ENCODE measurements at regions not wholly inside any gene's neighbourhood (a gene's known extent, or its start where the extent isn't known, plus 50 kb on each side); places are given as distances from the start of the nearest gene placed in this dataset.

DNA sequence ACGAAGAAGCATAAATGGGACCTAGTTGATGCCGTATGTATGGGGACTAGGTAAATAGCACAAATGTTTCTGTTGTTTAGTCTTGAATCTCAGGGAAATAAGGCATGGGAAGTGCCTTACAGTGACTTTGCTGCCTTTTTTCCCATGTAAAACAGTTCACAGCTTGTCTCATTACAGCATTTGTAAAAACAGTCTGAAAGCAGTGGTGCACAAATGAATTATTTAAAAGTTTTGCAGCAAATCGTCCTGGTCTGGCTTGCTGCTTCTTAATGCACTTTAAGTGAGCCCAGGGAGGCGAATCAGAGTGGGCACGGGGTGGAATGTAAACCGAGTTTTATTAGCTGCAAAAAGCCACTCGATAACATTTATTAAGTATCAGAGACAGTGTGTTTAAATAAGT, 302.0 kb upstream of the ETAA1 start:
- DNase-seq, result no peak
- H3K9ac ChIP-seq (ENCODE audit: low read length), result no peak overlapping the region
- CTCF ChIA-PET, result no interaction called here
- H3K27ac ChIP-seq (ENCODE audit: low read length in 2 of 2), result no peak overlapping the region
- Mint-ChIP-seq H3K4me1 (no peaks in the 10 kb centered on the region), H3K9me3 (ENCODE audit: insufficient read depth) (no peaks in the 10 kb centered on the region), H3K27me3 (no peaks in the 10 kb centered on the region), H3K4me3 (no peak overlapping the region), H3K27ac (no peak overlapping the region)
- 76% methylated on average over 3 of the region's 7 CpGs for WGBS (ENCODE audit: insufficient coverage)
- no peaks in the 10 kb centered on the region for H3K36me3 ChIP-seq (replicated peaks in 1 of 2; ENCODE audit: control extremely low read depth in 1 of 2, control insufficient read depth in 1 of 2, extremely low read depth in 1 of 2, insufficient read depth in 2 of 2, low read length in 1 of 2)
- H3K9me3 ChIP-seq (ENCODE audit: control extremely low read depth in 1 of 3, control insufficient read depth in 2 of 3, insufficient read depth in 1 of 3, low read length in 2 of 3), result no peaks in the 10 kb centered on the region
- H2AFZ ChIP-seq (ENCODE audit: insufficient read depth, low read depth, low read length, poor library complexity, severe bottlenecking), result no peak overlapping the region
- ATAC-seq (ENCODE audit: low read depth), result no peak
- no peak overlapping the region for H3K4me2 ChIP-seq (replicated peaks; ENCODE audit: low read depth, low read length, poor library complexity, severe bottlenecking)
- no peaks in the 10 kb centered on the region for H3K4me1 ChIP-seq (ENCODE audit: control insufficient read depth in 2 of 2, insufficient read depth in 2 of 2, low read length in 2 of 2)
- TF ChIP-seq, protein P1, sequence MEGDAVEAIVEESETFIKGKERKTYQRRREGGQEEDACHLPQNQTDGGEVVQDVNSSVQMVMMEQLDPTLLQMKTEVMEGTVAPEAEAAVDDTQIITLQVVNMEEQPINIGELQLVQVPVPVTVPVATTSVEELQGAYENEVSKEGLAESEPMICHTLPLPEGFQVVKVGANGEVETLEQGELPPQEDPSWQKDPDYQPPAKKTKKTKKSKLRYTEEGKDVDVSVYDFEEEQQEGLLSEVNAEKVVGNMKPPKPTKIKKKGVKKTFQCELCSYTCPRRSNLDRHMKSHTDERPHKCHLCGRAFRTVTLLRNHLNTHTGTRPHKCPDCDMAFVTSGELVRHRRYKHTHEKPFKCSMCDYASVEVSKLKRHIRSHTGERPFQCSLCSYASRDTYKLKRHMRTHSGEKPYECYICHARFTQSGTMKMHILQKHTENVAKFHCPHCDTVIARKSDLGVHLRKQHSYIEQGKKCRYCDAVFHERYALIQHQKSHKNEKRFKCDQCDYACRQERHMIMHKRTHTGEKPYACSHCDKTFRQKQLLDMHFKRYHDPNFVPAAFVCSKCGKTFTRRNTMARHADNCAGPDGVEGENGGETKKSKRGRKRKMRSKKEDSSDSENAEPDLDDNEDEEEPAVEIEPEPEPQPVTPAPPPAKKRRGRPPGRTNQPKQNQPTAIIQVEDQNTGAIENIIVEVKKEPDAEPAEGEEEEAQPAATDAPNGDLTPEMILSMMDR (IDR thresholded peaks at IDR 0.05), result no peak
- no peak for TF ChIP-seq EZH2 (IDR thresholded peaks at IDR 0.05; ENCODE audit: borderline replicate concordance, insufficient read depth, low read depth, low read length, poor library complexity, severe bottlenecking)
- H3K4me3 ChIP-seq (ENCODE audit: control extremely low read depth in 1 of 5, extremely low read depth in 1 of 5, insufficient read depth in 1 of 5, low read depth in 2 of 5, low read length in 4 of 5), result no peak overlapping the region
- POLR2A ChIA-PET, result no interaction called here
- intact Hi-C loops (cut with micrococcal nuclease), result no loop called here
- H3K79me2 ChIP-seq (ENCODE audit: control insufficient read depth, insufficient read depth, low read length), result no peaks in the 10 kb centered on the region
- no peaks in the 10 kb centered on the region for H4K20me1 ChIP-seq (ENCODE audit: control insufficient read depth, insufficient read depth, low read length, poor library complexity, severe bottlenecking)
- no peaks in the 10 kb centered on the region for H3K27me3 ChIP-seq (replicated peaks in 1 of 4; ENCODE audit: control extremely low read depth in 1 of 4, control insufficient read depth in 3 of 4, insufficient read depth in 4 of 4, low read length in 3 of 4)

DNA sequence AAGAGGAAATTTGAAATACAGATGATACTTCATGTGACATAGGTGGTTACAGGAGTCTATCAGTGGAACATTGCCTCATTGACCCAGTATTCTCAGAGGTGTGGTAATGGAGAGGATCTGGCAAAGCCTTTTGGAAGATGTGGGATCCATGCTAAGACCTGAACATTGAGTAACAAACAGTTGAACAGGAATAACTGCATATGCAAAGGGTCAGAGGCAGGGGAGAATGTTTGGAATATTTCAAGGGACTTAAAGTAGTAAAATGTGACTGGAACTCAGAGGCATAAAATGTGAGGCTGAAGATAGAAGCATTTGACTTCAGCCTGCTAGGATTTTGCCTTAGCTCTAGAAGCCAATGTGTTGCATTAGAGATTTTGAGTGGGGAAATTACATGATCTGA, 300.2 kb upstream of the ETAA1 start:
- Histone ChIP-seq H2AFZ (ENCODE audit: insufficient read depth, low read depth, low read length, poor library complexity, severe bottlenecking) (no peak overlapping the region), H3K36me3 (replicated peaks in 1 of 2; ENCODE audit: control extremely low read depth in 1 of 2, control insufficient read depth in 1 of 2, extremely low read depth in 1 of 2, insufficient read depth in 2 of 2, low read length in 1 of 2) (no peaks in the 10 kb centered on the region), H3K9me3 (ENCODE audit: control extremely low read depth in 1 of 3, control insufficient read depth in 2 of 3, insufficient read depth in 1 of 3, low read length in 2 of 3) (no peaks in the 10 kb centered on the region), H3K27ac (ENCODE audit: low read length in 2 of 2) (no peak overlapping the region), H3K9ac (ENCODE audit: low read length) (no peak overlapping the region), H3K4me3 (ENCODE audit: control extremely low read depth in 1 of 5, extremely low read depth in 1 of 5, insufficient read depth in 1 of 5, low read depth in 2 of 5, low read length in 4 of 5) (no peak overlapping the region), H3K4me1 (ENCODE audit: control insufficient read depth in 2 of 2, insufficient read depth in 2 of 2, low read length in 2 of 2) (no peaks in the 10 kb centered on the region), H4K20me1 (ENCODE audit: control insufficient read depth, insufficient read depth, low read length, poor library complexity, severe bottlenecking) (no peaks in the 10 kb centered on the region), H3K79me2 (ENCODE audit: control insufficient read depth, insufficient read depth, low read length) (no peaks in the 10 kb centered on the region), H3K4me2 (replicated peaks; ENCODE audit: low read depth, low read length, poor library complexity, severe bottlenecking) (no peak overlapping the region), H3K27me3 (replicated peaks in 1 of 4; ENCODE audit: control extremely low read depth in 1 of 4, control insufficient read depth in 3 of 4, insufficient read depth in 4 of 4, low read length in 3 of 4) (no peaks in the 10 kb centered on the region)
- no peaks in the 10 kb centered on the region for H3K4me1 Mint-ChIP-seq
- DNase-seq (no peak), ATAC-seq (ENCODE audit: low read depth) (no peak)
- ChIA-PET POLR2A (no interaction called here), CTCF (no interaction called here)
- no peak for TF ChIP-seq EZH2 (IDR thresholded peaks at IDR 0.05; ENCODE audit: borderline replicate concordance, insufficient read depth, low read depth, low read length, poor library complexity, severe bottlenecking)
- TF ChIP-seq, protein P1 (IDR thresholded peaks at IDR 0.05), result no peak
- intact Hi-C loops (cut with micrococcal nuclease), result no loop called here
- H3K27ac Mint-ChIP-seq, result no peak overlapping the region
- H3K9me3 Mint-ChIP-seq (ENCODE audit: insufficient read depth), result no peaks in the 10 kb centered on the region
- H3K27me3 Mint-ChIP-seq, result no peaks in the 10 kb centered on the region
- H3K4me3 Mint-ChIP-seq, result no peak overlapping the region
